ENCODE measurements at regions not wholly inside any gene's neighbourhood (a gene's known extent, or its start where the extent isn't known, plus 50 kb on each side); places are given as distances from the start of the nearest gene placed in this dataset.

DNA sequence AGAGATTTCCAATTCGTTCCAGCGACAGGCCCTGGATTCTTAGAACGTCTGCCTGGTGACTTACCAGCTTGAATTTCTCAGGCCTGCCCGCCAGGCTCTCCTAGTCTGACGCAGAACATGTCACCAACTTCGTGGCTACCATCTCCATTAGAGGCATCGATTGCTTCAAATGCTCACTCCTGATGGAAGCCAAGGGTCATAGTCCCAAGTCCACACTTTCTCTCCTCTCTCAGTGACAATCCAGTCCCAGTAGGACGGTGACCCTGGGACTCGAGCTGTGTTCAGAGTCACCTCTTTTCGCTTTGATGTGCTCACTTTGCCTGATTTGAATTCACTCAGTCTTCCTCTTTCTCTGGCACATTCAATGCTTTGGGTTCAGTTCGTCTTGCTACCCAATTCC lies 94.8 kb downstream of the GADD45G start:
- peaks cover 12% of the 10 kb centered on the region for H3K4me1 ChIP-seq (ENCODE audit: control insufficient read depth, insufficient read depth, low read length)
- no peak overlapping the region for H3K9ac ChIP-seq (ENCODE audit: low read depth, low read length)
- H3K36me3 ChIP-seq (ENCODE audit: control insufficient read depth, insufficient read depth, low read length): no peaks in the 10 kb centered on the region
- no peak overlapping the region for H3K4me3 ChIP-seq (ENCODE audit: low read depth, low read length)
- H3K27me3 ChIP-seq (ENCODE audit: control insufficient read depth, insufficient read depth, low read length): no peaks in the 10 kb centered on the region
- H3K9me3 ChIP-seq (ENCODE audit: control insufficient read depth, insufficient read depth, low read length): no peaks in the 10 kb centered on the region

- Histone ChIP-seq H3K9ac (ENCODE audit: low read depth, low read length) (no peak overlapping the region), H3K4me3 (ENCODE audit: low read depth, low read length) (no peak overlapping the region), H3K36me3 (ENCODE audit: control insufficient read depth, insufficient read depth, low read length) (no peaks in the 10 kb centered on the region)
Observed at GRCh38 chr9:89701221-89701798, 96.5 kb downstream of the GADD45G start.

GRCh38 chr9:89702401-89702800 lies 97.6 kb downstream of the GADD45G start:
- peaks cover 3% of the 10 kb centered on the region for H3K4me1 ChIP-seq (ENCODE audit: control insufficient read depth, insufficient read depth, low read length)
- H3K36me3 ChIP-seq (ENCODE audit: control insufficient read depth, insufficient read depth, low read length): no peaks in the 10 kb centered on the region
- no peaks in the 10 kb centered on the region for H3K9me3 ChIP-seq (ENCODE audit: control insufficient read depth, insufficient read depth, low read length)
- no peak overlapping the region for H3K9ac ChIP-seq (ENCODE audit: low read depth, low read length)
- no peaks in the 10 kb centered on the region for H3K27me3 ChIP-seq (ENCODE audit: control insufficient read depth, insufficient read depth, low read length)
- H3K4me3 ChIP-seq (ENCODE audit: low read depth, low read length): no peak overlapping the region

More at GRCh38 chr9:89701221-89701798, 96.5 kb downstream of the GADD45G start:
- Histone ChIP-seq H3K4me1 (ENCODE audit: control insufficient read depth, insufficient read depth, low read length) (peaks cover 3% of the 10 kb centered on the region), H3K27me3 (ENCODE audit: control insufficient read depth, insufficient read depth, low read length) (no peaks in the 10 kb centered on the region), H3K9me3 (ENCODE audit: control insufficient read depth, insufficient read depth, low read length) (no peaks in the 10 kb centered on the region)

- Histone ChIP-seq H3K27me3 (ENCODE audit: control insufficient read depth, insufficient read depth, low read length) (no peaks in the 10 kb centered on the region), H3K9me3 (ENCODE audit: control insufficient read depth, insufficient read depth, low read length) (no peaks in the 10 kb centered on the region), H3K4me3 (ENCODE audit: low read depth, low read length) (no peak overlapping the region), H3K4me1 (ENCODE audit: control insufficient read depth, insufficient read depth, low read length) (peaks cover 3% of the 10 kb centered on the region), H3K36me3 (ENCODE audit: control insufficient read depth, insufficient read depth, low read length) (peaks cover 3% of the 10 kb centered on the region), H3K9ac (ENCODE audit: low read depth, low read length) (no peak overlapping the region)
Observed at GRCh38 chr9:89705651-89706050, 100.8 kb downstream of the GADD45G start.

DNA sequence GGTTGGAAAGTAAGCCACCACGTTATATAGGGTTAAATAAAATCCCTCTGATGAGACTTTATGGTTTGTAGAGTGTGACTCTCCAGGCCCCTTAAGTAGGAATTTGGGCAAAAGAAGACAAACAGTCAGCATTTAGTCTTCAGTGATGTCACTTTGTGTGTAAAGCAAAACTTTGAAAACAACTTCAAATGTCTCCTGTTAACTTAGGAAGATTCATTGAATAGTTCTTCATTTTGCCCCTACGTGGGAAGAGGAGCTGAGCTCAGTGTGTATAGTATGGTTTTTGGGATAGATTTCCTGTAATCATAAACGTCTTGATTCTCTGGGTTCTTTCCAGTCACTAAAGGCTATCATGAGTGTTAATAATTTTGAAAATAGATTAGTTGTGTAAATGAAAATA lies 101.3 kb downstream of the GADD45G start:
- no peak overlapping the region for H3K9ac ChIP-seq (ENCODE audit: low read depth, low read length)

GRCh38 chr9:89706731-89707191 lies 101.9 kb downstream of the GADD45G start:
- Histone ChIP-seq H3K27me3 (ENCODE audit: control insufficient read depth, insufficient read depth, low read length) (no peaks in the 10 kb centered on the region), H3K36me3 (ENCODE audit: control insufficient read depth, insufficient read depth, low read length) (peaks cover 3% of the 10 kb centered on the region), H3K9ac (ENCODE audit: low read depth, low read length) (no peak overlapping the region), H3K4me3 (ENCODE audit: low read depth, low read length) (no peak overlapping the region), H3K9me3 (ENCODE audit: control insufficient read depth, insufficient read depth, low read length) (no peaks in the 10 kb centered on the region), H3K4me1 (ENCODE audit: control insufficient read depth, insufficient read depth, low read length) (no peaks in the 10 kb centered on the region)

More for the DNA sequence above, 101.3 kb downstream of the GADD45G start:
- Histone ChIP-seq H3K36me3 (ENCODE audit: control insufficient read depth, insufficient read depth, low read length) (peaks cover 3% of the 10 kb centered on the region), H3K4me3 (ENCODE audit: low read depth, low read length) (no peak overlapping the region), H3K4me1 (ENCODE audit: control insufficient read depth, insufficient read depth, low read length) (peaks cover 2% of the 10 kb centered on the region), H3K27me3 (ENCODE audit: control insufficient read depth, insufficient read depth, low read length) (no peaks in the 10 kb centered on the region), H3K9me3 (ENCODE audit: control insufficient read depth, insufficient read depth, low read length) (no peaks in the 10 kb centered on the region)

DNA sequence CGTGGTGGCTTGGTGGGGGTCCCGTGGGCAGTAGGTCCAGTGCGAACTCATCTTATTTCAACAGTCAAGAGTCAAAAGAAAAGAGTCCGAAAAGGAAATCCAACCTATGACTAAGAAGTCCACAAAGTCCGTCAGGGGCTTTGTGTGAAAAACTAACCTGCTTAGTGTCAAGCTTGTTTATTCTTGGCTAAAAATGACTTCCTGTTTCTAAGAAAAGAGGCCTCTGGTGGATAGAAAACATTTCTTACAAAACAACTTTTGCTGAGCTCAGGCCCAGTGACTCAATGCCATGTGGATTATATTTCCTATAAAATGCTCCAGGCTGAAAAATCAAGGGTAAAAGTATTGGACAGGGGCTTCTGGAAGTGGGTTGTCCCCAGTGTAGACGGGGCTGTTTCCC lies 105.9 kb downstream of the GADD45G start:
- Histone ChIP-seq H3K36me3 (ENCODE audit: control insufficient read depth, insufficient read depth, low read length) (peaks cover 3% of the 10 kb centered on the region), H3K9ac (ENCODE audit: low read depth, low read length) (no peak overlapping the region), H3K4me1 (ENCODE audit: control insufficient read depth, insufficient read depth, low read length) (no peaks in the 10 kb centered on the region), H3K9me3 (ENCODE audit: control insufficient read depth, insufficient read depth, low read length) (no peaks in the 10 kb centered on the region), H3K4me3 (ENCODE audit: low read depth, low read length) (no peak overlapping the region), H3K27me3 (ENCODE audit: control insufficient read depth, insufficient read depth, low read length) (no peaks in the 10 kb centered on the region)

DNA sequence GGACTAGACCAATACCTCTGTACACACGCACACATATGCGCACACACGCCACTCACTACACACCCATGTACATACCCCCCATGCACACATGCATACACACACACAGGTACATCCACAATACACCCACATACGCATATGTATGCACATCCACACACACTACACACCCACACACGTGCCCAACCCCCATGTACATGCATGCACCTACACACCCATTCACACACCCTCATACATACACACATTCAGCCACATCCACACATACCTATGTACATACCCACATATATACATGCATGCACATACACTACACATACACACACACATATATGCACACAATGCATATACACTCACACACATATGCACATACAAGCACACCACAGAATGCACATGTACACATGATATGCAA lies 107.1 kb downstream of the GADD45G start:
- Histone ChIP-seq H3K9me3 (ENCODE audit: control insufficient read depth, insufficient read depth, low read length) (no peaks in the 10 kb centered on the region), H3K4me3 (ENCODE audit: low read depth, low read length) (no peak overlapping the region), H3K27me3 (ENCODE audit: control insufficient read depth, insufficient read depth, low read length) (no peaks in the 10 kb centered on the region), H3K4me1 (ENCODE audit: control insufficient read depth, insufficient read depth, low read length) (no peaks in the 10 kb centered on the region), H3K9ac (ENCODE audit: low read depth, low read length) (no peak overlapping the region), H3K36me3 (ENCODE audit: control insufficient read depth, insufficient read depth, low read length) (peaks cover 3% of the 10 kb centered on the region)

- no peaks in the 10 kb centered on the region for H3K9me3 ChIP-seq (ENCODE audit: control insufficient read depth, insufficient read depth, low read length)
- H3K9ac ChIP-seq (ENCODE audit: low read depth, low read length): no peak overlapping the region
- H3K27me3 ChIP-seq (ENCODE audit: control insufficient read depth, insufficient read depth, low read length): no peaks in the 10 kb centered on the region
- no peak overlapping the region for H3K4me3 ChIP-seq (ENCODE audit: low read depth, low read length)
- H3K36me3 ChIP-seq (ENCODE audit: control insufficient read depth, insufficient read depth, low read length): peaks cover 3% of the 10 kb centered on the region
- no peaks in the 10 kb centered on the region for H3K4me1 ChIP-seq (ENCODE audit: control insufficient read depth, insufficient read depth, low read length)
Observed at GRCh38 chr9:89712283-89712682, 107.5 kb downstream of the GADD45G start.

DNA sequence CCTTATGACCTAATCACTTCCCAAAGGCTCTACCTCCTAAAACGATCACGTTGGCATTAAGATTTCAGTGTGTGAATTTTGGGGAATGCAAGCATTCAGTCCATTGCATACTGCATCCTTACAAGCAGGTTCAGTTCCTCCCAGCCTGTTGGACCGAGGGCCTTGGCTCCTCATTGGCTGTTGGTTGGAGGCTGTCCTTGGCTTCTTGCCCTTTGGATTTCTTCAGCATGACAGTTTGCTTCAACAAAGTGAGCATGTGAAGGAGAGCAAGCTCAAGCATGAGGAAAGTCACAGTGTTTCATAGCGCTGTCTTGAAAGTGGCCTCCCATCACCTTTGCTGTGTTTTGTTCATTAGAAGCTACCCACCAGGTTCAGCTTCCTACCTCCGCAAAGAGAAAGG lies 109.5 kb downstream of the GADD45G start:
- Histone ChIP-seq H3K27me3 (ENCODE audit: control insufficient read depth, insufficient read depth, low read length) (no peaks in the 10 kb centered on the region), H3K36me3 (ENCODE audit: control insufficient read depth, insufficient read depth, low read length) (no peaks in the 10 kb centered on the region), H3K9ac (ENCODE audit: low read depth, low read length) (no peak overlapping the region), H3K9me3 (ENCODE audit: control insufficient read depth, insufficient read depth, low read length) (no peaks in the 10 kb centered on the region), H3K4me1 (ENCODE audit: control insufficient read depth, insufficient read depth, low read length) (no peaks in the 10 kb centered on the region), H3K4me3 (ENCODE audit: low read depth, low read length) (no peak overlapping the region)

DNA sequence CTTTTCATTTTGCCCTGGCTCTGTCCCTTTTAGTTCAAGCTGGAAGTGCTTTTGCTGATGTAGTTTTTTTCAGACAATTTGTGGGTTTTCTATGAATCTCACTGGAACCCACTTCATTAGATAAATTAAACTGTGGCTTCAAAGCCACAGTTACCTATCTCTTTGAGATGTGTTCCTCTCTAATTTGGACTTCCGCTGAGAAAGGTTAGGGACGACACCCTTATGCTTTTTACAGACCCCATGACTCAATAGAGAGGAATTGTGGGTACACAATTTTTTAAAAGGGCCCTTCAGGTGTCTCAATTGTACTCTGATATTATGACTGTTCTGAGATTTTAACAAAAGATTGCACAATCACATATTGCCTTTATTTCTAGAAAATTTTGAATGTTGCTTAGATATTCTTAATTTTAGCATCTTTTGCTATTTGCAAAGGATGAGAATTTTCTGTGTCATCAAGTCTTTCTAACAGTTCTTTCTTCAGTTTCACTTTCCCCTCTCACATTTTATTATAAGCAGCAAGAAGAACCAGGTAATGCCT lies 110.6 kb downstream of the GADD45G start:
- Histone ChIP-seq H3K4me1 (ENCODE audit: control insufficient read depth, insufficient read depth, low read length) (no peaks in the 10 kb centered on the region), H3K36me3 (ENCODE audit: control insufficient read depth, insufficient read depth, low read length) (no peaks in the 10 kb centered on the region), H3K4me3 (ENCODE audit: low read depth, low read length) (no peak overlapping the region), H3K9me3 (ENCODE audit: control insufficient read depth, insufficient read depth, low read length) (no peaks in the 10 kb centered on the region), H3K27me3 (ENCODE audit: control insufficient read depth, insufficient read depth, low read length) (no peaks in the 10 kb centered on the region), H3K9ac (ENCODE audit: low read depth, low read length) (no peak overlapping the region)

GRCh38 chr9:89715881-89716280 lies 111.1 kb downstream of the GADD45G start:
- Histone ChIP-seq H3K36me3 (ENCODE audit: control insufficient read depth, insufficient read depth, low read length) (no peaks in the 10 kb centered on the region), H3K4me1 (ENCODE audit: control insufficient read depth, insufficient read depth, low read length) (no peaks in the 10 kb centered on the region), H3K9me3 (ENCODE audit: control insufficient read depth, insufficient read depth, low read length) (no peaks in the 10 kb centered on the region), H3K9ac (ENCODE audit: low read depth, low read length) (no peak overlapping the region), H3K4me3 (ENCODE audit: low read depth, low read length) (no peak overlapping the region), H3K27me3 (ENCODE audit: control insufficient read depth, insufficient read depth, low read length) (no peaks in the 10 kb centered on the region)
